GM21737 (cell line): ENCODE measurements at regions not wholly inside any gene's neighbourhood (a gene's known extent, or its start where the extent isn't known, plus 50 kb on each side); places are given as distances from the start of the nearest gene placed in this dataset.

ENCODE experiments used
- ATAC-seq: cut with Tn5 transposase; IDR thresholded peaks from one replicate; pipeline ENCODE4 v1.9.1; 2021; ENCODE audit warnings: mild to moderate bottlenecking, moderate library complexity; ENCODE audit not compliant: unreplicated experiment

DNA sequence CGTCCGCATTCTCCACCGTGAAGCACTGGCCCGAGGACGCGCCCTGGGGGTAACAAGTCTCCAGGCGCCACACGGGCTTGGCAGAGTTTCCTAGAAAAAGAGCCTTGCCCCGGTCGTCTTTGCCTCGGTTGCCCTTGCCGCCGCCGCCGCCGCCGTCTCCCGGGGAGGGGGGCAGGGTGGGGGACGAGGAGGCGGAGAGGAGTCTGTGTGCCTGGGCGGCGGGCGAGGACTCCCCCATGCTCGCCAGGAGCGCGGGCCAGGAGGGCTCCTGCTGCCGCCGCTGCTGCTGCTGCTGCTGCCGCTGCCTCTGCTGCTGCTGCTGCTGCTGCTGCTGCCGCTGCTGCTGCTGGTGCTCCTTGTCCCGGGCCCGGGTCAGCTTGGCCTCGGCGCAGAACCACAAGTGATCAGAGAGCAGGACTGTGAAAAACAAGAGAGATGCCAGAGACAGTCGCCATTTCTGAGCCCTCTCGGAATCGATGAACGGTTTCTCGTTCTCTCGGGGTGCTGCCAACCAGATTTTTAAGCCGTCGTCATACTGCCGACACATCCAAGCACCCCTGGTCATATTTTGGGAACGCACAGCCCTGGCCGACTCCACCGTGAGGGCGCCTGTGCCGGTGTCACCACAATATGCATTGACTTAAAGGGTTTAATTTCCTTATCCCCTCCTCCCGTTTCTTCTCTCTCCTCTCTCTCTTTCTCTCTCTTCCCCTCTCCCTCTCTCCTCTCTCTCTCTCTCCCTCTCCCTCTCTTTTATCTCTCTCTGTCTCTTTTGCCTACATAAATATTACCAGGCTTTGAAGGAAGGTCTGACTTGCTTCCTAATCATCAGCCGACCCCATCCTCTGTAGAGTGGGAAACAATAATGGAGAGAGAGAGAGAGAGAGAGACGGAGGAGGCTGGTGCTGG lies 349.1 kb downstream of the LIG4 start:
- ATAC-seq: no peak

DNA sequence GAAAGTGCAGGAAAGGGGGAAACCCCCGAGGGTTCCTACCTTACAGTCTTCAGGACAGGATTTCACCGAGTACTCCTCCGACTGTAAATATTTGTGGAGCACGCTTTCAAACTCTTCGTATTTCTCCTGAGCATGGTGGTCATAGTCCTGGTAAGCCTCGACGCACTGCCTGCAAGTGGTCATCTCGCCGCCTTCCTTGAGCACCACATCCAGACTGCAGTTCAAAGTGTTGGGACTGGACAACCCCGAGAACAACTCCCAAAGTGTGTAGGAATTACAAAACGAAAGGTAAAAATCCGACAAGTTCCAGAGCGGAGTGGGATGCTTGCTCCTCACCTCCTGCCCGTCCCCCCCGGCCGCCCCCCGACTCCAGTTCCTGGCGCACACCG lies 349.7 kb downstream of the LIG4 start:
- ATAC-seq: no peak

DNA sequence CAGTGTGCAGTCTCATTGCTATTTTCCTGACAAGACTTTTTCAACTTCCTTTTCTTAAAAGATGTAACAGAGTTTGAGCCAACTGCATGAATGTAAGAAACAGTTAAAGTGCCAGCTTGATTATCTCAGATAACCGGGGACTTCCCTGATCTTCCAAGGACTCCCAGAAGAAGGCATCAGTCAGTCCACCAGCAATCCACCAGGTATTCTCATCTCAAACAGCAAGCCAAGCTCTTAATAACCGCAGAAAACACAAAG lies 350.1 kb downstream of the LIG4 start:
- no peak for ATAC-seq

DNA sequence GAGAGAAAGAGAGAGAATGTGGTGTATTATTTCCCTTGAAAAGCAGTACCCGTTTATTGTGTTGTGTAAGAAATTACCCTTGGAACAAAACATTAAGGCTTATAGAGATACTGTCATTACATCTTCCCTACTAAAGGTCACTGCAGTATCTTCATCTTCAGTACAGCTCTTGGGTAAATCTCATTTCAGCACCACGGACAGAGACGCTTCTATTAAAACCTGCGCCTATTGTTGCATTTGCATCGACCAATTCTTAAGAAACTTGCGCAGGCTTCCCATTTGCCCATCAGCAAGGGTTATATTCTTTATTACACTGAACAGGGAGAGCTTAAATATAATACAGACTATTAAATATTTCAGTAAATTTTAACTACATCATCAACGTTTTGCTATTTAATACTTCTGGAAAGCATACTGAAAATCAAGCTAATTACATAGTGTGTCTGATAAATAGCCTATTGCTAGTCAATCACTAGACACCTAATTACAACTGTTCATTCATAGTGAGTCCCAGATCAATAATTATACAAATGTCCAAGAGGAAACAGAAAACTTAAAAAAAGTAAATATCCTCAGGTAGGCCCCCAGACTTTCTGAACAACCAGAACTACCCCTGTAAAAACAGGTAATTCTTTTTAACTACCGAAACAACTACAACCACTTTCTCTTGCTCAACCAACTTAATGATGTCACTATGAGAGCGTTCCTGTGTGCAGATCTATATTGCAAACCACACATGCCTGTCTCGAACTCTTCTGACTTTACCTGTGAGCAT lies 350.6 kb downstream of the LIG4 start:
- no peak for ATAC-seq

DNA sequence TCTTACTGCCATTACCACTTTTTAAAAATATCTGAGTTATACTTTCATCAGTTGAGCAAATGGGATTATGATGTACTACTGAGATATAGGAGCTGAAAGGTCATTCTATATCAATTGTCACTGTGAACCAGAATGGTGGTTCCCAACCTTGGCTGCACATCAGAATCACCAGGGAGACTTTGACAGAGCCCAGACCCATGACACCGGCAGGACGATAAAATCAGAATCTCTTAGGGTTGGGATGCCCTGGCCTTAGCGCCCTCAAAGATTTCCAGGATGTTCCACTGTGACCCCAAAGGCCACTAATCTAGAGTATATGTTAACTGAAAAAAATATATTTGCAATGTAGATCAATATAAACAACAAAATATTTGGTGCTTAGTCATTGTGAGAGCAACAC lies 355.1 kb downstream of the LIG4 start:
- ATAC-seq: no peak

DNA sequence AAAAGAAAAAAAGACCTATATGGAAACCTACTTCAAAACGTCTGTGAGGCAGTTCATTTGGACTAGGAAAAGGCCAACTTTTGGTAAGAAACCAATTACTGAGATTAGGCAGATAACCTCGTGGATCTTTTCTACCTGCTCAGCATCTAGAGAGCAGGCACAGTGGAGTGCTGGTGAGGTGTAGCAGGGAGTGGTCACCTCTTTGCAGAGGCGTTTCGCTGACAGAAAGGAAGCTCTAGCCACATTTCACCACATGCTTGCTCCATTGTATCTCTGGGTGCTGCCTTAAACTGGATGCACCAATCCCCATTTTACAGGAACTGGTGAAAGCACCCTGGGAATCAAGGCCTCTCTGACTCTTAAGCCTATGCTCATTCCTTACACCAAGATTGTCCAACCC lies 360.5 kb downstream of the LIG4 start:
- ATAC-seq: no peak

DNA sequence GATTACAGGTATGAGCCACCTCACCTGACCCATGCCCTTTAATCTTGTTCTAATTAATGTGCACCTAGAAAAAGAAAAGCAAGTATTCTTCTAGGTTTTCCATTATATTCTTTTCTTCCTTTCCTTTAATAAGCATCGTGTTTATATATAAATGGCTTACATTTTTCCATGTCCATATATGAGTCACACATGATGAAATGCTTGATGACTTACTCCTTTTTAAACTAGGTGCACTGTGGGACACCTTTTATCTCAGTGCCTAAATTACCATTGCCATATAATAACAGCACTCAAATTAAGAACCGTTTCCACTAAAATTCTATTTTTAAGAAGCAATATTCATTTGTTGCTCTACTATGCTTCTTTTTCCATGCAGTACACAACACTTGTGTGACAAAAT lies 363.3 kb downstream of the LIG4 start:
- ATAC-seq: no peak

DNA sequence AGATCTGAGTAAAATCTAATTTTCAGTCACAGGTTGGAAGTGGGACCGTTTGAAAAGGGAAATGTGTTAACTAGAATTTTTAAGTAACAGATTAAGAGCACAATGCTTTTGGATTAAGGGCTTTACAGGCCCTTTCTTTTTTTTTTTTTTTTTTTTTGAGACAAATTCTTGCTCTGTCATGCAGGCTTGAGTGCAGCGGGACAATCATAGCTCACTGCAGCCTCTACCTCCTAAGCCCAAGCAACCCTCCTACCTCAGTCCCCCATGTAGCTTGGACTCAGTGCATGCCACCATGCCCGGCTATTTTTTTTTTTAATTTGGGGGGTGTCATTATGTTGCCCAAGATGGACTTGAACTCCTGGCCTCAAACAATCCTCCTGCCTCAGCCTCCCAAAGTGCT lies 363.7 kb downstream of the LIG4 start:
- no peak for ATAC-seq

DNA sequence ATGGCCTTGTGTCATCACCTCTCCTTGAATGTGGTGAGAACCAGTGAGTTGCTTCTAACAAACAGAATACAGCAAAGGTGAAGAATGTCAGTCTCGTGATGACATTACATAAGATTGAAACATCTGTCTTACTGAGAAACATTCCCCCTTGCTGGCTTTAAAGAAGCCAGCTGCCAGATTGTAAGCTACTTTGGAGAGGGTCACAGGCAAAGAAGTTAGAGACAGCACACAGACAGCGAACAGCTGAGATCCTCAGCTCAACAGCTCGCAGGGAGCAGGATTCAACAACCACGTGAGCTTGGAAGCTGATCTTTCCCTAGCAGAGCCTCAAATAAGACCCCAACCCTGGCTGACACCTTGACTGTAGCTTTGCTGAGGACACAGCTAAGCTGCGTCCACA lies 367.9 kb downstream of the LIG4 start:
- no peak for ATAC-seq

DNA sequence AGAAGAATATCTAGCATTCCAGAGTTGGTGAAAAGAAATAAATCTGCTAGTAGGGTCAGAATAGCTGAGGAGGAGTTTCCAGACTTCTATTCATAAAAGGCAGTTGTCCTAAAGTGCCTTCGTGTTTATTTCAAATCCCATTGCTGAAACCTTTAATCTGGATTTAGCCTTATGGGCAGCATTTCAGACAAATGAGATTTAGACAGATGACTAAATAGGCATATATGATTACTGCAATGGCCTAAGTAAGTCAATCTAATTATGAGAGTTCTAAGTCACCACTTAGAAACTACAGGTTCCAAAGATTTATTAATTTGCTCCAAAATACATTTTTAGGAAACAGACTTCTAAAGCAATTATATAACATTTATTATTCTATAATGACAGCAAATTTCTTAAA lies 368.7 kb downstream of the LIG4 start:
- no peak for ATAC-seq

DNA sequence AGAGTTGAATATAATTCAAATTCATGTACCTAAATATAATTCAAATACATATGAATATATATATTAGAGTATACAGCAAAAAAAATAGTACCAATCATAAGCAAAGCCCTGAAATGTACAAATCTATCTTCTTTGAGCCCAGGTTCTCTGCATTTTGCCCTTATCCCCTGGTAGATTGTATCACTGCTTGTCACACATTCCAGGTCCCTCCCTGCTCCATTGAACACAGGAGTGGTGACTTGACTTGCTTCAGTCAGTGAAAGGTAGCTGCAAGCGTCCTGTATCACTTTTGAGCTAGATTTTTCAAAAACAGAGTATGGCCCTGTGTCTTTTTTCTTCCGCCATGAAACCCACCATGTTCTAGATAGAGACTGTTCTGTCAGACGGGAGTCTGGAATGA lies 369.4 kb downstream of the LIG4 start:
- ATAC-seq: no peak

DNA sequence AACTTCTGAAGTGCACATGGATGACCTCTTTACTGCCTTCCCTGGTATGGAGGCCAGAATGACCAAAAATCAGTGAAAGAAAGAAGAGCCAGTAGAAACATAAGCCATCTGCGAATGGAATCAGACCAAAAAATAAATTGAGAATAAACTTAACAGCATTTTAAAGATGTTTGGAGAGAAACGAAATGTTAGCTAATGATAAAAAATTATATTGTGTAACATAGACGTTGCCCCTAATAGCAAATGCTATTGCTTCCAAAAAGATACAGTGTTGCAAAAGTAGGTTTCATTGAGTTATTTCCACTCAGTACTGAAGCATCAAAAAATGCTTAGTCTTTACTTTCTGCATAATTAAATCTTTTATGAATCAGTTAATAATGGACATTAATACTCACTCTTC lies 371.7 kb downstream of the LIG4 start:
- no peak for ATAC-seq

DNA sequence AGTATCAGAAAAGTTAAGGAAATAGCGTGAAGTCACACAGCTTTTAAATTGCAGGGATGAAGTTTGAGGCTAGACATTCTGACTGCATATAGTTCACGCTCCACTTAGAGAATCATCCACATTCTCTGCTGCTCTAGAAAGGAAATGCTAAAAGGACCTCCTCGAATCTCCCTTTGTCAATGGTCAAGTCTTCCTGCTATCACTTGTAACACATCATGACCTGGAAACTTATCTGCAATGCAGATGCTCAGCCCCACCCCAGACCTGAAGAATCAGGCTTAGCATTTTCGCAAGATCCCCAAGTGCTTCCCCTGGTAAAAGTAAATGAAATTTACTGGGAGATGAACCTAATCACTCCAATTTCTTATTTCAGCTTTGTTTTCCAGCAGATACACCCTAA lies 372.1 kb downstream of the LIG4 start:
- ATAC-seq: no peak

DNA sequence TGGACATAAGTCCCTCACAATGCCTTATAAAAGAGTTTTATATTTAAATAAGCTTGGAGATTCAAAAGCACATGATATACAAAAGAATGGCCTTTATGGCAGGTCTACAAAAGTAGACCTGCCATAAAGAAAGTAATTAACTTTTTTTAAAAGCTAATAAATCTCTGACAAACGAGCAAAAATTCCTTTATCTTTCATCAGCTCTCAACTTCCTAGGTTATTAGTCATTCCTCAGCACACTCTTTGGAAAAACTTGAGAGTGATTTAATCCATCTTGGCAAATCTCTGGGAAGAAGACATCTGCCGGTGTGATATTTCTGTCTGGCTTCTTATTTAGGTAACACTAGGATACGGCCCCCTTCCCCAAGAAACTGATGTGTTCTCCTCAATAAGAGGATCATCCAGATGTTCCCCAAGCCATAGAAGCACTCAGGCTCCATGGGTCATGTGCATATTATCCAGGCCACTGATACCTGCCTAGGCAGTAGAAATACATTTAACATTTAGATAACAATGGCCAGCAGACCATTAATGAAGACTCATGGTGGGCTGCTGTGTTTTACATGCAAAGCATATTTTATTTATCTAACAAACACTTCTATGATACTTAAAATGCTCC lies 372.7 kb downstream of the LIG4 start:
- no peak for ATAC-seq

DNA sequence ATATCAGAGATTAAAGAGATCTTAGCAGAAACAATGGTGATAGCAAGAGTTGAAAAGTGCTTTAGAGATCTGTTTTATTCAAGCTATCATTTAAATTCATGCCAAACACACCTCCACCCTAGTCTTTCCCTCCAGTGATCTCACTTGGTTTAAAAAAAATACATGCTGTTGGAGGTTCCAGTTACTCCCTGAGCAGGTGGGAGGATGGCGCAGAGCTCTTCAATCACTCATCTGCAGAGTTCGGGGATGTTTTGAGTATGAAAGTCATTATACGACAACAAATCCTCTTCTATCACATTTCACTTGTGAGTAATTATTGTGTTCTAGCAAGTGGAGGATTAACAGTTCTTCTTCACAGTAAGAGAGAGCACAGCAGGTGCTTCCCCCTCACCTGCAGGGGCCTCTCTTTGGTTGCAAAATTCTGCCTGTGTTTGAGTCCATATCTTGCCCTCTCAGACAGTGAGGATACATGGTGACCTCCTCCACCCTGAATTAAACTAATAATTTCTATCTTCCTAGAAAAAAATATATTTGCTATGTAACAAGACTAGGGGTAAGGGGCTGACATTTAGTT lies 376.7 kb downstream of the LIG4 start:
- no peak for ATAC-seq

DNA sequence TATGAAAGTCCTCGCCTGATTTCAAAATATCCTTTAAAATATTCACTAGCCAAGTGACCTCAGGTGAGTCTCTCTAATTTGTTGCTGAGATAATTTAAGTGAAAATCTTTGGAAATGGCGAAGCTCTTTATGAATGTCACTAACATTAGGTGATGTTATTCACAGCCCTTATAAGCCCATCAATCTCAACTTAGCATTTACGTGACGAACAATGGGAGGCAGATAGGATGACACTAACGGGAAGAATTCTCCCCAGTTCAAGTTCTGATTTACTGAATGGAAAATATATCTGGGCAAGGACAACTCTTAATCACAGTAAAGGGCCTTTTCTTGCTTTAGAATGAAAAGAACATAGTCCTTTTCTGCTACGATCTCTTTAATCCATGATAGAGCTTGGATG lies 378.7 kb downstream of the LIG4 start:
- ATAC-seq: no peak

DNA sequence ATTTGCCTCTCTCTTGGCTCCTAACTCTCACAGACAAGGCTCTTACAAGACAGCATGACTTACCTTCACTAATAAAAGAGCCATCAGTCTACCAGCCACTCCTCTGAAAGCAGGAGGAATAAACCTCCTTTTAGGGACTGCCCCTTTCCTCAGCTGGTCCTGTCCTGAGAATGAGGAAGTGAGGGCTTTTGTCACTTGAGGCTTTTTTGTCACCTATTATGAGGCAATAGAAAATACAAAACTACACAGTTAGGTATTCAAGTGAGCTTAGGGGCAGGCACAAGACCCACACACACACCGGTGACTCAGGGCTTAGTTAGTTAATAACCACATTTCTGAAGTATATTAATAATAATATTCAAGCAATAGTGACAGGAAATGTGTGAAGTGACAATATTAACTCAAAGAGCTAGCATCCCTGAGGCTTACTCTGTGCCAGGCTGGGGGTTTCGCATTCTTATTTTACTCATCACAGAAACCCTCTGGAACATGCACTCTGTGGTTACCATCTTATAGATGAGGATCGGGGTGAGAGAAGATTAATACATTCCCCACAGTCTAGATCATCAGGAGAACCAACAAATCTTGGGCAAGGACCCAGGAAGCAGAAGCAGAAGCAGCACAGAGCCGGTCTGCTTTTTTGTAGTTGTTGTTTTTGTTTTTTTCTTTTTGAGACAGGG lies 379.9 kb downstream of the LIG4 start:
- ATAC-seq: peak; percentile 64

DNA sequence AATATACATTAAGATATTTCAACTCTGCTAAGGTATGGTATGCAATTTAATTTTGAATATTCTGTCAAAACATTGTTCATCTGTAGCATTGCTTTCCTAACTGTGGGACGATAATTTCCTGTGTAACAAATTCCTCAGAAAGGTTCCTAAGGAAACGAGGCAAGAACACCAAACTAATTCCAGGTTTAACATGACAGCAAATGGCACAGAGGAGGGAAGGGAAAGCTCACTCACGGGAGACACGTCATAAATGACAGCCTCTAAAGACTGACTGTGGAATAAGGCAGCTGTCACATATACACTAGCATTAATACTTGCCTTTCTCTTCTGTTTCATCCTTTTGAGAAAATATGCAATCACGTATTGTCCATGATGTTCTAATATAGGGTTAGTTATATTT lies 380.6 kb downstream of the LIG4 start:
- ATAC-seq: no peak

DNA sequence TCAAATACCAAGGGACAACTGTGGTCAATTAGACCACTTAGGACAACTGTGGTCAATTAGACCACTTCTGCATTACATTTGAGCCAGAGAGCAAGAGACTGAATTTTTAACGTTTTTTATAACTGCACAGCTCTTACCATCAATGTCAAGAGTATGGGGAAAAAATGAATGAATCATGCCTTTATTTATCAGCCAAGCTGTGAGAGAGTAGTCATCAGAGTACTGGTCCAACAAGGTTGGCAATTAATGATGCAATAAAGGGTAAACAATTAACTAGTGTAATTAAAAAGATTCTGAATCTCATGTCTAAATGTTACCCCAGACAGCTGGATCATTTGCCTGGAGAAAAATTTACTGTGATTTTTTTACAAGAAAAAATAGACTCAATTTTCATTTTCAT lies 381.1 kb downstream of the LIG4 start:
- ATAC-seq: no peak

DNA sequence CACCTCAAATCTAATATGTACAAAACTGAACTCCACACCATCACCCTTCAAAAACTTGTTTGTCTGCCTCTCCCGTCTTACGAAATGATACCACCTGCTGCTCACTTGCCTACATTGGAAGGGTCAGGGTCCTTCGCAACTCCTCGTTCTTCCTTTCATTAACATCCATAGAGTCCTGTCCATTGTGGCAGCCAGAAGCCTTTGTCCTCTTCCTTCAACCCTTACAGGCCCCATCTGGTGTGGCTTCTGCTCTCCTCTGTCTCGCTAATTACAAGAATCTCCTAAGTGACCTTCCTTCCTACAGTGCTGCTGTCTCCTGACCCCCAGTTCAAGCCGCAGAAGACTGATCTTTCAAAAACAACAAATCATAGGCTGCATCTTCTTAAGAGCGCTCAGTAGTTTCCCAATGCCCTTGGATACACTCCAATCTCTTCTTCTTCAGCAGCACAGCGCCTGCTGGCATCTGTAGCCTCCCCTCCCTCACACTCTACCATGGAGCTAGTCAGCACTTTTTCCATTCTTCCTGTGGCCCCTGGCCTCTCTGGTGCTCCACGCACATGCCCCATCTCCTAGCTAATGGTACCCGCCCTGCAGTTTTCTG lies 382.7 kb downstream of the LIG4 start:
- ATAC-seq: no peak

DNA sequence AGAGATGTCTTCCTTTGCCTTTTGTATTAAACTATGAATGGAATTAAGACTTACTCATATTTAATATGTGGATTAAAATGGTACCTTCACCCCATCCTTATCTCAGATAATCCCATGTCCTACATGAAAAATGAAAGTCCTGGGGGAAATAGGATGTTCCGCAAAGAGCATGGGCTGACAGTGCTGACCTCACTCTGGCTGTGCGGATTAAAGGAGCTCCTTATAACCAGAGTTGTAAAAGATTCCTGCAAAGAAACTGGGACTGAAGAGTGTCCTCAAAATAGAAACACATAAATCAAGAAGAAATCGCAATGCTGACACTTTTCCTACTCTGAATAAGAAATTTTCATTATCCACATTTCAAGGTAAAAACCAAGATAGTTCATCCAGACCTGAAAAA lies 384.5 kb downstream of the LIG4 start:
- no peak for ATAC-seq
